ENCODE measurements at regions not wholly inside any gene's neighbourhood (a gene's known extent, or its start where the extent isn't known, plus 50 kb on each side); places are given as distances from the start of the nearest gene placed in this dataset.

- Histone ChIP-seq H3K4me1 (ENCODE audit: control insufficient read depth in 1 of 2, insufficient read depth in 2 of 2, low read length in 2 of 2) (no peaks in the 10 kb centered on the region), H4K20me1 (ENCODE audit: insufficient read depth) (no peaks in the 10 kb centered on the region), H3K9me3 (ENCODE audit: control insufficient read depth in 1 of 2, insufficient read depth in 1 of 2, low read depth in 1 of 2, low read length in 2 of 2) (no peaks in the 10 kb centered on the region), H3K36me3 (ENCODE audit: control insufficient read depth in 1 of 2, insufficient read depth in 2 of 2, low read length in 2 of 2) (no peaks in the 10 kb centered on the region), H3K27ac (ENCODE audit: low read depth, low read length) (no peak overlapping the region), H3K79me2 (ENCODE audit: insufficient read depth, low read length) (no peaks in the 10 kb centered on the region), H3K4me3 (replicated peaks in 1 of 2; ENCODE audit: low read depth in 1 of 2, low read length in 2 of 2) (no peak overlapping the region), H2AFZ (ENCODE audit: low read depth, low read length, poor library complexity, severe bottlenecking) (no peak overlapping the region), H3K9me2 (ENCODE audit: insufficient read depth) (no peaks in the 10 kb centered on the region), H3K9ac (ENCODE audit: low read length) (no peak overlapping the region), H3K4me2 (ENCODE audit: low read length) (no peak overlapping the region), H3K27me3 (ENCODE audit: insufficient read depth, low read length) (no peaks in the 10 kb centered on the region; the same call in none of the 2 replicates)
- RAD21 ChIA-PET (ENCODE audit: low non-redundant PET in 1 of 2, low total read pairs in 2 of 2, uncharacterized antibody in 2 of 2, unreplicated experiment in 2 of 2): no interaction called here
- intact Hi-C loops (cut with micrococcal nuclease): no loop called here
- no TSS peak for BruUV-seq (replicated peaks)
- TF ChIP-seq RAD21 (IDR thresholded peaks at IDR 0.05; ENCODE audit: low read depth): no peak
- no peak for TF ChIP-seq SIN3A (IDR thresholded peaks at IDR 0.05; ENCODE audit: low read depth)
- no peak for TF ChIP-seq REST (IDR thresholded peaks at IDR 0.05; ENCODE audit: low read depth)
- no peak for TF ChIP-seq MAX (IDR thresholded peaks at IDR 0.05)
- no peak for TF ChIP-seq TCF7L2 (IDR thresholded peaks at IDR 0.05; ENCODE audit: borderline replicate concordance, extremely low read depth, insufficient read depth, insufficient read length)
- TF ChIP-seq ZFX (IDR thresholded peaks at IDR 0.05): no peak
- ATAC-seq: no peak
- POLR2A ChIA-PET: no interaction called here
- CTCF ChIA-PET: no interaction called here
- DNase-seq (ENCODE audit: low read depth, low spot score): no peak
These were observed 484.8 kb upstream of the ID2 start for GRCh38 chr2:8197101-8197500.

- ATAC-seq (no peak), DNase-seq (ENCODE audit: low read depth, low spot score) (no peak)
- intact Hi-C loops (cut with micrococcal nuclease): no loop called here
- Histone ChIP-seq H3K27me3 (ENCODE audit: insufficient read depth, low read length) (no peaks in the 10 kb centered on the region; the same call in none of the 2 replicates), H3K9ac (ENCODE audit: low read length) (no peak overlapping the region), H3K4me1 (ENCODE audit: control insufficient read depth in 1 of 2, insufficient read depth in 2 of 2, low read length in 2 of 2) (no peaks in the 10 kb centered on the region), H3K4me3 (replicated peaks in 1 of 2; ENCODE audit: low read depth in 1 of 2, low read length in 2 of 2) (no peak overlapping the region), H2AFZ (ENCODE audit: low read depth, low read length, poor library complexity, severe bottlenecking) (no peak overlapping the region), H3K4me2 (ENCODE audit: low read length) (no peak overlapping the region), H3K27ac (ENCODE audit: low read depth, low read length) (no peak overlapping the region), H3K79me2 (ENCODE audit: insufficient read depth, low read length) (no peaks in the 10 kb centered on the region), H3K9me2 (ENCODE audit: insufficient read depth) (no peaks in the 10 kb centered on the region), H3K36me3 (ENCODE audit: control insufficient read depth in 1 of 2, insufficient read depth in 2 of 2, low read length in 2 of 2) (no peaks in the 10 kb centered on the region), H4K20me1 (ENCODE audit: insufficient read depth) (no peaks in the 10 kb centered on the region), H3K9me3 (ENCODE audit: control insufficient read depth in 1 of 2, insufficient read depth in 1 of 2, low read depth in 1 of 2, low read length in 2 of 2) (no peaks in the 10 kb centered on the region)
- ChIA-PET CTCF (no interaction called here), RAD21 (ENCODE audit: low non-redundant PET in 1 of 2, low total read pairs in 2 of 2, uncharacterized antibody in 2 of 2, unreplicated experiment in 2 of 2) (no interaction called here), POLR2A (no interaction called here)
- no TSS peak for BruUV-seq (replicated peaks)
- no peak for TF ChIP-seq ELF1 (IDR thresholded peaks at IDR 0.05; ENCODE audit: borderline replicate concordance, low read depth)
- no peak for TF ChIP-seq SP1 (IDR thresholded peaks at IDR 0.05; ENCODE audit: low read depth)
- no peak for TF ChIP-seq MAX (IDR thresholded peaks at IDR 0.05)
- TF ChIP-seq, protein P1, sequence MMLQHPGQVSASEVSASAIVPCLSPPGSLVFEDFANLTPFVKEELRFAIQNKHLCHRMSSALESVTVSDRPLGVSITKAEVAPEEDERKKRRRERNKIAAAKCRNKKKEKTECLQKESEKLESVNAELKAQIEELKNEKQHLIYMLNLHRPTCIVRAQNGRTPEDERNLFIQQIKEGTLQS (IDR thresholded peaks at IDR 0.05): no peak
- no peak for TF ChIP-seq EGR1 (IDR thresholded peaks at IDR 0.05; ENCODE audit: low read depth)
- no peak for TF ChIP-seq SRF (IDR thresholded peaks at IDR 0.05; ENCODE audit: low read depth)
- TF ChIP-seq RAD21 (IDR thresholded peaks at IDR 0.05; ENCODE audit: low read depth): no peak
- no peak for TF ChIP-seq EZH2 (IDR thresholded peaks at IDR 0.05)
- TF ChIP-seq POLR2AphosphoS5 (IDR thresholded peaks at IDR 0.05; ENCODE audit: low read depth, low read length): no peak
- TF ChIP-seq FOSL1 (IDR thresholded peaks at IDR 0.05; ENCODE audit: low read depth): no peak
- TF ChIP-seq SIN3A (IDR thresholded peaks at IDR 0.05; ENCODE audit: low read depth): no peak
- no peak for TF ChIP-seq POLR2A (IDR thresholded peaks at IDR 0.05; ENCODE audit: borderline replicate concordance, extremely low read depth, insufficient read depth, insufficient read length)
These were observed 484.0 kb upstream of the ID2 start for GRCh38 chr2:8197825-8198224.
